ENCODE measurements at regions not wholly inside any gene's neighbourhood (a gene's known extent, or its start where the extent isn't known, plus 50 kb on each side); places are given as distances from the start of the nearest gene placed in this dataset.

DNA sequence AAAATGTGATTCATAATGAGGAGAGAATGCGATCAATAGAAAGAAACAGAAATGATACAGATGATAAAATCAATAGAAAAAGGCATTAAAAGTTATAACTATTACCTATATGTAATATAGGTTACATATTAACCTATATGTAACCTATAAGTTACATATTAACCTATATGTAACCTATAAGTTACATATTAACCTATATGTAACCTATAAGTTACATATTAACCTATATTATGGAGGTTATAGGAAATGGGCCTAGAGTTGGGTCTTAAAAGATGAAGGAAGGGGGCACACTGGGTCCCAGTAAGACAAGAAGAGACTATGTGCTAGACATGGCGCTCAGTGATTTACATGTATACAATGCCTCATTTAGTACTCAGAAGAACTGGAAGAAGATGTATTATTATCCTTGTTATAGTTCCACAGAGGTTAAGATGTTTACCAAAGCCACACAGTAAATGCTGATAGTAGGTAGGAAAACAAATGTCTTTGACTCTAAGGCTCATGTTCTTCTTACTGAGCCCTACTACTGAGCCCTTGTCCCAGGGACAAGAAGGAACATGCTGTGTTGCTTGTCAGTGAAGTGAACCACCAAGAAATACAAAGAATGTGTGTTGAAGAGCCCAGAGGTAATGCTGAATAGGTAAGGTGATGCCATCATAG is 444.6 kb upstream of the PLXNA2 start:
- no peak for TF ChIP-seq POLR2A (IDR thresholded peaks at IDR 0.05)
- TF ChIP-seq EP300 (IDR thresholded peaks at IDR 0.05; ENCODE audit: low read depth): no peak
- no peak for TF ChIP-seq CTCF (IDR thresholded peaks at IDR 0.05)
